H9 (cell line): ENCODE measurements at regions not wholly inside any gene's neighbourhood (a gene's known extent, or its start where the extent isn't known, plus 50 kb on each side); places are given as distances from the start of the nearest gene placed in this dataset.

Experiments used
- DNase-seq: peaks from one replicate; pipeline ENCODE4 v3.0.0-alpha.2; 2017
- H2AFZ ChIP-seq: one replicate; pipeline ENCODE4 v1.6.1; 2013; ENCODE audit warnings: mild to moderate bottlenecking, low read length, control low read depth, moderate library complexity
- H2AK5ac ChIP-seq: 2 replicates; pipeline ENCODE4 v1.6.1; 2013; ENCODE audit warnings: low read length, control low read depth, mixed read lengths; ENCODE audit not compliant: insufficient read length
- H2BK120ac ChIP-seq: one replicate; pipeline ENCODE4 v1.6.1; 2013; ENCODE audit warnings: low read depth, mild to moderate bottlenecking, low read length, control low read depth, inconsistent platforms; ENCODE audit not compliant: poor library complexity, severe bottlenecking
- H2BK12ac ChIP-seq: 2 replicates; pipeline ENCODE4 v1.6.1; 2013; ENCODE audit warnings: low read length, control low read depth, mixed read lengths, low read depth; ENCODE audit not compliant: insufficient read length
- H2BK15ac ChIP-seq: 2 replicates; pipeline ENCODE4 v1.6.1; 2013; ENCODE audit warnings: low read depth, low read length, control low read depth
- H2BK20ac ChIP-seq: one replicate; pipeline ENCODE4 v1.6.1; 2013; ENCODE audit warnings: low read depth, mild to moderate bottlenecking, low read length, control low read depth, inconsistent platforms; ENCODE audit not compliant: poor library complexity, severe bottlenecking
- H2BK5ac ChIP-seq: 2 replicates; pipeline ENCODE4 v1.6.1; 2013; ENCODE audit warnings: low read length, control low read depth, mixed read lengths; ENCODE audit not compliant: insufficient read length
- H3K14ac ChIP-seq: 2 replicates; pipeline ENCODE4 v1.6.1; 2013; ENCODE audit warnings: low read length, control low read depth; ENCODE audit not compliant: insufficient read depth
- H3K18ac ChIP-seq: 2 replicates; pipeline ENCODE4 v1.6.1; 2013; ENCODE audit warnings: low read depth, mild to moderate bottlenecking, mixed read lengths, low read length, control low read depth; ENCODE audit not compliant: insufficient read length
- H3K23ac ChIP-seq: 2 replicates; pipeline ENCODE4 v1.6.1; 2013; ENCODE audit warnings: low read length, control low read depth, mixed read lengths, low read depth; ENCODE audit not compliant: insufficient read length
- H3K23me2 ChIP-seq: 2 replicates; pipeline ENCODE4 v1.6.1; 2013; ENCODE audit warnings: low read depth, mild to moderate bottlenecking, mixed read lengths, low read length, control low read depth; ENCODE audit not compliant: insufficient read length, poor library complexity, severe bottlenecking
- H3K27ac ChIP-seq: 2 replicates; pipeline ENCODE4 v1.5.1; 2013; ENCODE audit warnings: low read length, control low read depth, mixed read lengths, low read depth; ENCODE audit not compliant: insufficient read length
- H3K27me3 ChIP-seq: 2 replicates; pipeline ENCODE4 v1.6.1; 2013; ENCODE audit warnings: low read length, control low read depth, inconsistent platforms; ENCODE audit not compliant: insufficient read depth
- H3K4ac ChIP-seq: 2 replicates; pipeline ENCODE4 v1.6.1; 2013; ENCODE audit warnings: low read depth, mild to moderate bottlenecking, control low read depth, inconsistent platforms, low read length, moderate library complexity
- H3K4me1 ChIP-seq: 2 replicates; pipeline ENCODE4 v1.6.1; 2013; ENCODE audit warnings: low read length, control low read depth, inconsistent platforms; ENCODE audit not compliant: insufficient read depth
- H3K4me2 ChIP-seq: 2 replicates; pipeline ENCODE4 v1.6.1; 2013; ENCODE audit warnings: low read length, control low read depth, mixed read lengths; ENCODE audit not compliant: insufficient read length, insufficient read depth
- H3K56ac ChIP-seq: 2 replicates; pipeline ENCODE4 v1.6.1; 2013; ENCODE audit warnings: low read depth, mild to moderate bottlenecking, mixed read lengths, low read length, control low read depth; ENCODE audit not compliant: insufficient read length
- H3K79me1 ChIP-seq: 2 replicates; pipeline ENCODE4 v1.6.1; 2013; ENCODE audit warnings: low read depth, mild to moderate bottlenecking, moderate library complexity, low read length, control low read depth, inconsistent platforms; ENCODE audit not compliant: insufficient read depth, poor library complexity, severe bottlenecking
- H3K79me2 ChIP-seq: 2 replicates; pipeline ENCODE4 v1.6.1; 2013; ENCODE audit warnings: low read length, control low read depth, inconsistent platforms; ENCODE audit not compliant: insufficient read depth
- H3K9ac ChIP-seq: 2 replicates; pipeline ENCODE4 v1.6.1; 2013; ENCODE audit warnings: low read length, control low read depth, mixed read lengths; ENCODE audit not compliant: insufficient read length; ENCODE audit errors: extremely low read depth
- H3K9me3 ChIP-seq: one replicate; pipeline ENCODE4 v1.6.1; 2013; ENCODE audit warnings: low read depth, low read length, inconsistent platforms; ENCODE audit not compliant: control insufficient read depth
- H3T11ph ChIP-seq: one replicate; pipeline ENCODE4 v1.6.1; 2013; ENCODE audit warnings: mild to moderate bottlenecking, low read length, control low read depth, inconsistent platforms
- H4K20me1 ChIP-seq: one replicate; pipeline ENCODE4 v1.6.1; 2013; ENCODE audit not compliant: control insufficient read depth, insufficient read length, insufficient read depth
- H4K5ac ChIP-seq: 2 replicates; pipeline ENCODE4 v1.6.1; 2013; ENCODE audit warnings: low read depth, mild to moderate bottlenecking, mixed read lengths, low read length, control low read depth; ENCODE audit not compliant: insufficient read length
- H4K8ac ChIP-seq: replicated peaks from 2 replicates; pipeline ENCODE4 v1.6.1; 2013; ENCODE audit warnings: low read length, control low read depth, mixed read lengths, low read depth; ENCODE audit not compliant: insufficient read length
- H4K91ac ChIP-seq: 2 replicates; pipeline ENCODE4 v1.6.1; 2013; ENCODE audit warnings: low read depth, mild to moderate bottlenecking, moderate library complexity, mixed read lengths, low read length, control low read depth; ENCODE audit not compliant: insufficient read length
- H3K27ac Mint-ChIP-seq, 3 experiments: 2 replicates in 2 of 3; 3 replicates in 1 of 3; pipeline ENCODE4 v1.8.0; 2020 to 2021; ENCODE audit warnings: mixed read lengths in 3 of 3, mild to moderate bottlenecking in 1 of 3, moderate library complexity in 1 of 3
- H3K27me3 Mint-ChIP-seq: 2 replicates; pipeline ENCODE4 v1.8.0; 2021; ENCODE audit warnings: low read depth, mild to moderate bottlenecking, moderate library complexity, mixed read lengths
- H3K36me3 Mint-ChIP-seq, 3 experiments: 2 replicates in 2 of 3; 3 replicates in 1 of 3; pipeline ENCODE4 v1.8.0; 2020 to 2021; ENCODE audit warnings: low read depth in 3 of 3, mixed read lengths in 3 of 3; ENCODE audit not compliant: insufficient read depth in 1 of 3
- H3K4me1 Mint-ChIP-seq, 2 experiments: 2 replicates each; pipeline ENCODE4 v1.8.0; 2020; ENCODE audit warnings: mixed read lengths in 2 of 2
- H3K4me3 Mint-ChIP-seq, 2 experiments: 2 replicates in 1 of 2; 3 replicates in 1 of 2; pipeline ENCODE4 v1.8.0; 2020 to 2021; ENCODE audit warnings: mild to moderate bottlenecking in 2 of 2, mixed read lengths in 2 of 2, moderate library complexity in 1 of 2
- H3K9me3 Mint-ChIP-seq, 2 experiments: 2 replicates in 1 of 2; 3 replicates in 1 of 2; pipeline ENCODE4 v1.8.0; 2020; ENCODE audit warnings: mild to moderate bottlenecking in 2 of 2, mixed read lengths in 2 of 2, moderate library complexity in 1 of 2
- CTCF ChIP-seq: fragments of 200-600 bp; sonication (generic); conservative IDR thresholded peaks from 3 replicates; pipeline ENCODE4 v1.8.0; 2021; ENCODE audit warnings: antibody characterized with exemption, mild to moderate bottlenecking
- WGBS: extraction: QIAGEN DNeasy Blood & Tissue Kit; methylation state at CpG from one replicate; pipeline ENCODE4 v1.1.7; 2013; ENCODE audit warnings: missing lambda C conversion rate, low lambda C conversion rate, mixed read lengths; ENCODE audit not compliant: insufficient read length; ENCODE audit errors: extremely low coverage; 5-methylcytosine and 5-hydroxymethylcytosine counted together

- Histone ChIP-seq H3K4ac (no peak overlapping the region), H3K4me1 (0 out of 2 replicates have a peak, but pooled peaks cover 2% of the 10 kb centered on the region), H3K27me3 (no peaks in the 10 kb centered on the region), H3K14ac (no peak overlapping the region), H4K91ac (no peak overlapping the region), H4K5ac (no peak overlapping the region), H4K20me1 (no peaks in the 10 kb centered on the region), H2BK20ac (no peak overlapping the region), H3K23ac (no peak overlapping the region), H3K79me2 (no peaks in the 10 kb centered on the region), H3K23me2 (no peaks in the 10 kb centered on the region), H2BK120ac (no peak overlapping the region), H3K18ac (no peak overlapping the region), H4K8ac (no peak overlapping the region), H3K56ac (no peak overlapping the region), H3T11ph (no peak overlapping the region), H2BK12ac (no peak overlapping the region), H3K79me1 (no peaks in the 10 kb centered on the region), H2AK5ac (no peak overlapping the region), H3K9ac (no peak overlapping the region), H3K9me3 (no peaks in the 10 kb centered on the region), H2AFZ (no peak overlapping the region), H3K27ac (no peak overlapping the region), H2BK5ac (no peak overlapping the region), H3K4me2 (no peak overlapping the region), H2BK15ac (no peak overlapping the region)
- Mint-ChIP-seq H3K36me3 (peaks cover 0 to 7% (median 3%) of the 10 kb centered on the region in 3 experiments; a peak in 4 of 7 replicates), H3K27me3 (no peaks in the 10 kb centered on the region), H3K27ac (no peak overlapping the region), H3K4me3 (no peak overlapping the region), H3K9me3 (no peaks in the 10 kb centered on the region), H3K4me1 (peaks cover 18 to 21% of the 10 kb centered on the region in 2 experiments)
- no CpG with 5 or more reads among the region's 6 CpGs for WGBS
- TF ChIP-seq CTCF = no peak
- no peak for DNase-seq
Observed at GRCh38 chr3:159879598-159879997, 109.0 kb upstream of the IL12A start.
